NB4 (cell line): ENCODE measurements at regions not wholly inside any gene's neighbourhood (a gene's known extent, or its start where the extent isn't known, plus 50 kb on each side); places are given as distances from the start of the nearest gene placed in this dataset.
A peak's percentile ranks its signal among the peaks of the same experiment; 100 is the strongest.
"Not testable (repeated sequence)": the region's sequence is repeated elsewhere in the genome, so short reads cannot be mapped to it uniquely, and the experiment has no call there.

Experiments
- DNase-seq: peaks from one replicate; pipeline ENCODE4 v3.0.0; 2010; ENCODE audit warnings: low read depth
- H3K4me3 ChIP-seq: one replicate; pipeline ENCODE4 v1.5.1; 2011; ENCODE audit warnings: mild to moderate bottlenecking, low read depth, low read length, moderate library complexity
- MYC ChIP-seq: IDR thresholded peaks from 2 replicates; pipeline ENCODE4 v1.6.1; 2011; ENCODE audit warnings: low read depth, low read length
- POLR2A ChIP-seq: IDR thresholded peaks from 2 replicates; pipeline ENCODE4 v1.6.1; 2011; ENCODE audit warnings: mild to moderate bottlenecking; ENCODE audit not compliant: insufficient read length; ENCODE audit errors: extremely low read depth
- TF ChIP-seq, protein P1 (sequence below): IDR thresholded peaks from one replicate; pipeline ENCODE4 v1.5.1; 2012; ENCODE audit warnings: low read depth, low read length
- TF ChIP-seq, protein P2 (sequence below): IDR thresholded peaks from 2 replicates; pipeline ENCODE4 v1.6.1; 2011; ENCODE audit warnings: low read depth, low read length

DNA sequence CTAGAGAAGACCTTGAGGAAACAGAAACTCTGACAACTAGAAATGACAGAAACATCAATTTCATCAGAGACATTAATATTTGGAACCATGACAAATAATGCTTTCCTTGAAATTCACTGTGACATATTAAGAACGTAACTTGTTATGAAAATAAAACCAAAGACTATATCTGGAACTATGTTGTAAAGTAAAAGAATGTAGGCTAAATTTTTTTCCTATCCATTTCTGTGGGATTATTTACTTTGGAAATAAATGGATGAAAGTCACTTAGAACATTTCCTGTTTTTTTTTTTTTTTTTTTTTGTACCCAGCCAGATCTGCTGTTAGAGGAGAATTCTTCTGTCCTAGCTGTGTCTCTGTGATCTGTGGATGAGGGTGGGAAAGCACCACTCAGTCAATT, 255.9 kb downstream of the SPRY1 start:
- TF ChIP-seq, protein P1, sequence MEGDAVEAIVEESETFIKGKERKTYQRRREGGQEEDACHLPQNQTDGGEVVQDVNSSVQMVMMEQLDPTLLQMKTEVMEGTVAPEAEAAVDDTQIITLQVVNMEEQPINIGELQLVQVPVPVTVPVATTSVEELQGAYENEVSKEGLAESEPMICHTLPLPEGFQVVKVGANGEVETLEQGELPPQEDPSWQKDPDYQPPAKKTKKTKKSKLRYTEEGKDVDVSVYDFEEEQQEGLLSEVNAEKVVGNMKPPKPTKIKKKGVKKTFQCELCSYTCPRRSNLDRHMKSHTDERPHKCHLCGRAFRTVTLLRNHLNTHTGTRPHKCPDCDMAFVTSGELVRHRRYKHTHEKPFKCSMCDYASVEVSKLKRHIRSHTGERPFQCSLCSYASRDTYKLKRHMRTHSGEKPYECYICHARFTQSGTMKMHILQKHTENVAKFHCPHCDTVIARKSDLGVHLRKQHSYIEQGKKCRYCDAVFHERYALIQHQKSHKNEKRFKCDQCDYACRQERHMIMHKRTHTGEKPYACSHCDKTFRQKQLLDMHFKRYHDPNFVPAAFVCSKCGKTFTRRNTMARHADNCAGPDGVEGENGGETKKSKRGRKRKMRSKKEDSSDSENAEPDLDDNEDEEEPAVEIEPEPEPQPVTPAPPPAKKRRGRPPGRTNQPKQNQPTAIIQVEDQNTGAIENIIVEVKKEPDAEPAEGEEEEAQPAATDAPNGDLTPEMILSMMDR = no peak
- TF ChIP-seq POLR2A = no peak
- TF ChIP-seq MYC = no peak
- TF ChIP-seq, protein P2, sequence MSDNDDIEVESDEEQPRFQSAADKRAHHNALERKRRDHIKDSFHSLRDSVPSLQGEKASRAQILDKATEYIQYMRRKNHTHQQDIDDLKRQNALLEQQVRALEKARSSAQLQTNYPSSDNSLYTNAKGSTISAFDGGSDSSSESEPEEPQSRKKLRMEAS = no peak
- DNase-seq = no peak

DNA sequence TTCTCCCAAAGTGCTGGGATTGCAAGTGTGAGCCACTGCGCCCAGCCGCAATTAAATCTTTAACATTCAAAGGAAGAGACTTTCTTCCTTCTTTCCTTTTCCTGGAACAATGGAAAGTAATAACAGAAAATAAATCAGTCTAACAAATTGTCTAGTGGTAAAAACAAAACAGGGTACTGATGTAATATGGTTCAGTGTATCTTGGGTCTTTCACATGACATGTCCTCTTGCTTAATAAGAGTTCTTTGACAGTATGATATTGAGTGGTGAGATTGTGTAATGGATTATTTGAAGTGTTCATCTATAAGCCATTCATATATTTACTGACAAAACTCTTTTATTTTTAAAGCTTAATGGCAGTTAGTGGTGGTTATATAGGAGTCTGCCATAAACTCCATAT, 256.6 kb downstream of the SPRY1 start:
- TF ChIP-seq MYC (no peak), POLR2A (no peak)
- TF ChIP-seq, protein P2 = no peak
- TF ChIP-seq, protein P1 = no peak
- H3K4me3 ChIP-seq = no peak overlapping the region
- no peak for DNase-seq

More for the DNA sequence above, 255.9 kb downstream of the SPRY1 start:
- no peak overlapping the region for H3K4me3 ChIP-seq

DNA sequence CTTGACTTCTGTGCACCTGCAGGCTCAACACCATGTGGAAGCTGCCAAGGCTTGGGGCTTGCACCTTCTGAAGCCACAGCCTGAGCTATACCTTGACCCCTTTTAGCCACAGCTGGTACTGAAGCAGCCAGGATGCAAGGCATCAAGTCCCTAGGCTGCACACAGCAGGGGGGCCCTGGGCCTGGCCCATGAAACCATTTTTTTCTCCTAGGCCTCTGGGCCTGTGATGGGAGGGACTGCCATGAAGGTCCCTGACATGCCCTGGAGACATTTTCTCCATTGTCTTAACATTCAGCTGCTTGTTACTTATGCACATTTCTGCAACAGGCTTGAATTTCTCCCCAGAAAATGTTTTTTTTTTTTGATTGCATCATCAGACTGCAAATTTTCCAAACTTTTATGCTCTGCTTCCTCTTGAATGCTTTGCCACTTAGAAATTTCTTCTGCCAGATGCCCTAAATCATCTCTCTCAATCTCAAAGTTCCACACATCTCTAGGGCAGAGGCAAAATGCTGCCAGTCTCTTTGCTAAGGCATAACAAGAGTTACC, 260.2 kb downstream of the SPRY1 start:
- H3K4me3 ChIP-seq, DNase-seq: not testable (repeated sequence)

DNA sequence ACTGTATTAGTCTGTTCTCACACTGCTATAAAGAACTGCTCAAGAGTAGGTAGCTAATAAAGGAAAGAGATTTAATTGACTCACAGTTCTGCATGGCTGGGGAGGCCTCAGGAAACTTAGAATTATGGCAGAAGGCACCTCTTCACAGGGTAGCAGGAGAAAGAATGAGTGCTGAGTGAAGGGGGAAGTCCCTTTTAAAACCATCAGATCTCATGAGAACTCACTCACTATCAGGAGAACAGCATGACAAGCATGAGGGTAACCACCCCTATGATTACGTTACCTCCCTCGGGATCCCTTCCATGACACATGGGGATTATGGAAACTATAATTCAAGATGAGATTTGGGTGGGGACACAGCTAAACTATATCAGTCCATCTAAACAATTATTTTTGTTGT, 261.0 kb downstream of the SPRY1 start:
- DNase-seq, H3K4me3 ChIP-seq: not testable (repeated sequence)

DNA sequence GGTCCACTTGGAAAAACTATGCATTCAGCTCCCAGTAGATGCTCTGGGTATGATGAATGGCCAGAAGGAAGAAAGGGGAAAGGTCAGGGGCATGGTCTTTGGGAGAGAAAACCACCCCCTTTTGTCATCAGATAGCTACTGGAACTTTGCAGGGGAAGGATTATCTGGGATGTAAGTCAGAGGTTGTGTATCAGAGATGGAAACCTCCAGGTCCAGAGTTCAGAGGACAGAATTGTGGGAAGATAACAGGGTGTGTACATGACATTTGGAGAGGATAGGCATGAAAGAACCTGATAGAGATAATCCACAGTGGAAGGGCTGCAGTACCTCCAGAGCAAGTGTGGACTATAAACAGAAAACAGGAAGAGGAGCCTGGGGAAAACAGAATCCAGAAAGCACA, 262.7 kb downstream of the SPRY1 start:
- TF ChIP-seq, protein P2 = no peak
- TF ChIP-seq MYC = no peak
- DNase-seq = no peak
- H3K4me3 ChIP-seq = no peak overlapping the region

DNA sequence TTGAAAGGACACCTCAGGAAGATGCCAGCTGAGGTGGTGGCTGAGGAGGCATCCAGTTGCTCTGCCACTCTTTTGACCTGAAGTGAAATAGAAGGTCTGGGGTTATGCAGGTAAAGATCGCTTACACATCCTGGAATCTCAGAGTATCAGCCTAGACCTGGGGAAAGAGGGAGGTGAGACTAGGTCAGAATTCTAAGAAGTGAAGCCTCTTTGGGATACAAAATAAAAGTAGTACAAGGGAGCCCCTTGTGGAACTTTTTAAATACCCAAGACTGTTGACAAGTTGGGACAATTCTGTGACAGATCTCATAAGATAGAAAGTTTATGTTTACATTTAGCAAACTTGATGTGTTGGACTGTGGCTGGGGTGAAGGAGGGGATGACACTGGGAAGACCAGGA, 263.1 kb downstream of the SPRY1 start:
- no peak overlapping the region for H3K4me3 ChIP-seq
- peak; percentile 47 for DNase-seq
- TF ChIP-seq, protein P2 = no peak
- TF ChIP-seq, protein P1 = peak; percentile 26

DNA sequence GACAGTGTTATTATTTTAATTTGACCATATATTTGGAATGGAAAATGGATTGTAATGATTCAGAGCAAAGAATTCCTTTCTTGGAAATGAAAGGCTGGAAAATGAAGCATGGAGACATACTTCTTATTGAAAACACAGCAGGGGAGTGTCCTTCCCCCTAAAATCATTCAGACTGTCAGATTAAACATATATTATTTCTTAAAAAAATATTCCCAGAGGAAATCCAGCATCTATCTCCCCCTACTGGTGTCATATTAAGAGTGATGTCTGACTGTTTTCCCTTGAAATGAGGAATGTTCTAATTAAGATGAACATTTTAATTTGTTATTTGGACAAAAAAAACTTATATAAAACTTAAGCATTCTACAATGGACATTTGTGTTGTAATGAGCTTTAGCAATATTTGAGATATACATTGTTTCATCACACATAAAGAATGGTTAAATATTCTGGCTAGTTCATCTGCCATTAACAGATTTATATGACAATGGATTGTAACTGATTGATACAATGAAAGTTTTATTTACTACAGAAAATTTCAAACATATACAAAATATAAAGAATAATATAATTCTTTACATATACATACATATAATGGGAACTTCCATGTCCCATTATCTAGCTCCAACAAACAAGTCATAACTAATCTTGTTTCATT, 264.6 kb downstream of the SPRY1 start:
- H3K4me3 ChIP-seq = no peak overlapping the region
- peak; percentile 34 for DNase-seq
- no peak for TF ChIP-seq MYC
- TF ChIP-seq, protein P1 = peak; percentile 21
- TF ChIP-seq, protein P2 = no peak
- TF ChIP-seq POLR2A = no peak
